MCF 10A (cell line): ENCODE measurements at regions not wholly inside any gene's neighbourhood (a gene's known extent, or its start where the extent isn't known, plus 50 kb on each side); places are given as distances from the start of the nearest gene placed in this dataset.

ENCODE experiments used
- BruUV-seq: library from RNA; stranded (reverse); fragments of 400-500 nt; replicated peaks from 2 replicates; lab custom pipeline; 2021; lab: Mats Ljungman, UMichigan
- CTCF ChIA-PET: fragments of 300-600 bp; sonication (Branson Sonifier 250); formaldehyde crosslinking; extraction: SDS; loops from one replicate; lab custom pipeline; 2021; ENCODE audit warnings: antibody characterized with exemption, inconsistent platforms; lab: Yijun Ruan, JAX
- POLR2A ChIA-PET: fragments of 300-600, 350-650 bp; sonication (Branson Sonifier 250); formaldehyde crosslinking; extraction: SDS; loops from one replicate; lab custom pipeline; 2020; ENCODE audit warnings: antibody characterized with exemption, inconsistent platforms; lab: Yijun Ruan, JAX
- DNase-seq: peaks from one replicate; pipeline ENCODE4 v3.0.0-alpha.2; 2018; ENCODE audit not compliant: unreplicated experiment
- H3K27ac Mint-ChIP-seq: one replicate; pipeline ENCODE4 v1.8.0; 2022; ENCODE audit warnings: mild to moderate bottlenecking, low read depth, mixed read lengths; ENCODE audit not compliant: unreplicated experiment
- H3K27me3 Mint-ChIP-seq: one replicate; pipeline ENCODE4 v1.8.0; 2022; ENCODE audit warnings: mixed read lengths; ENCODE audit not compliant: insufficient read depth, unreplicated experiment
- H3K36me3 Mint-ChIP-seq: one replicate; pipeline ENCODE4 v1.8.0; 2022; ENCODE audit warnings: mild to moderate bottlenecking, moderate library complexity, mixed read lengths; ENCODE audit not compliant: insufficient read depth, unreplicated experiment
- H3K4me1 Mint-ChIP-seq: one replicate; pipeline ENCODE4 v1.8.0; 2022; ENCODE audit warnings: mixed read lengths; ENCODE audit not compliant: insufficient read depth, unreplicated experiment
- H3K4me3 Mint-ChIP-seq: one replicate; pipeline ENCODE4 v1.8.0; 2022; ENCODE audit warnings: mild to moderate bottlenecking, moderate library complexity, mixed read lengths; ENCODE audit not compliant: unreplicated experiment
- H3K9me3 Mint-ChIP-seq: one replicate; pipeline ENCODE4 v1.8.0; 2022; ENCODE audit warnings: mixed read lengths; ENCODE audit not compliant: unreplicated experiment
- intact Hi-C: fragments of 100-400 bp; cut with micrococcal nuclease; formaldehyde crosslinking; loops from 2 replicates; pipeline ENCODE4 v1.14.1; 2022
- TF ChIP-seq, protein P1 (sequence below): fragments of 200-600 bp; IDR thresholded peaks from one replicate; pipeline ENCODE4 v1.8.0; 2022; ENCODE audit warnings: antibody characterized with exemption, mild to moderate bottlenecking; ENCODE audit not compliant: unreplicated experiment

DNA sequence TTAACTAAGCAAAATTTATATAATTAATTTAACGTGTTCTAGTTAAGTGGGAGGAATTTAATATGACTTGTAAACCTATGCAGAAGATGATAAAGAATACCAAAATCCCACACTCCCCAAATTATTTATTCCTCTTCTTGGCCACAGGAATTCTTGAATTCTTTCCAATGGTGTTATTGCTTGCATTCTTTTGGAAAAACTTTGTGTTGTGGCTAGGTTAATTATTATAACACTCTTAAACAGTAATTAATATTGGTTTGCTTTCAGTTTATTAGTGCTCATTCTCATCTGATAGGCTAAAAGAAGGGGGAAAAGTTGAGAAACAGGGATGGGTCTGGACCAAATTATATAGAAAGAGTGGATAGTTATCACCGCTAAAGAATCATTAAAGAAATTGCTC is 141.5 kb upstream of the PABPC4L start:
- POLR2A ChIA-PET, result no interaction called here
- TF ChIP-seq, protein P1, sequence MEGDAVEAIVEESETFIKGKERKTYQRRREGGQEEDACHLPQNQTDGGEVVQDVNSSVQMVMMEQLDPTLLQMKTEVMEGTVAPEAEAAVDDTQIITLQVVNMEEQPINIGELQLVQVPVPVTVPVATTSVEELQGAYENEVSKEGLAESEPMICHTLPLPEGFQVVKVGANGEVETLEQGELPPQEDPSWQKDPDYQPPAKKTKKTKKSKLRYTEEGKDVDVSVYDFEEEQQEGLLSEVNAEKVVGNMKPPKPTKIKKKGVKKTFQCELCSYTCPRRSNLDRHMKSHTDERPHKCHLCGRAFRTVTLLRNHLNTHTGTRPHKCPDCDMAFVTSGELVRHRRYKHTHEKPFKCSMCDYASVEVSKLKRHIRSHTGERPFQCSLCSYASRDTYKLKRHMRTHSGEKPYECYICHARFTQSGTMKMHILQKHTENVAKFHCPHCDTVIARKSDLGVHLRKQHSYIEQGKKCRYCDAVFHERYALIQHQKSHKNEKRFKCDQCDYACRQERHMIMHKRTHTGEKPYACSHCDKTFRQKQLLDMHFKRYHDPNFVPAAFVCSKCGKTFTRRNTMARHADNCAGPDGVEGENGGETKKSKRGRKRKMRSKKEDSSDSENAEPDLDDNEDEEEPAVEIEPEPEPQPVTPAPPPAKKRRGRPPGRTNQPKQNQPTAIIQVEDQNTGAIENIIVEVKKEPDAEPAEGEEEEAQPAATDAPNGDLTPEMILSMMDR, result no peak
- Mint-ChIP-seq H3K9me3 (no peaks in the 10 kb centered on the region), H3K27ac (no peak overlapping the region), H3K36me3 (no peaks in the 10 kb centered on the region), H3K27me3 (no peaks in the 10 kb centered on the region), H3K4me3 (no peak overlapping the region), H3K4me1 (no peaks in the 10 kb centered on the region)
- BruUV-seq, result no TSS peak
- DNase-seq, result no peak
- intact Hi-C loops, result no loop called here
- CTCF ChIA-PET, result no interaction called here

DNA sequence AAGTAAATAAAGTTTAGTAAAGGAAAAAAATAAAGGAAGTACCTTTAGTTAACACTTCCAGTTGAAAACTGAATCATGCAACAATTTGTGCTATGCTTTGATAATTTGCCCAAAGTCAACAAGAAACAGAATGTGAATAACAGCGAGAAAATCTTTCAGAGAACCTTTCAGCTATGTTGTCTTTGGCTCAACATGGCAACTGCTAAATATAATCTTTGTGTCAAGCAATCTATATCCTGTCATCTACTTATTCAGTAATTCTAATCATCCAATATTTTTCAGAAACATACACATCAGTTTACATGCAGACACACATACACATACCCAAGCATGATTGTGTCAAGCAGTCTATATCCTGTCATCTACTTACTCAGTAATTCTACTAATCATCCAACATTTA is 136.0 kb upstream of the PABPC4L start:
- Mint-ChIP-seq H3K4me3 (no peak overlapping the region), H3K4me1 (no peaks in the 10 kb centered on the region), H3K27ac (no peak overlapping the region), H3K27me3 (no peaks in the 10 kb centered on the region), H3K9me3 (no peaks in the 10 kb centered on the region), H3K36me3 (no peaks in the 10 kb centered on the region)
- no peak for DNase-seq
- TF ChIP-seq, protein P1, result no peak
- intact Hi-C loops, result no loop called here
- POLR2A ChIA-PET, result interaction anchor here (1.1 kb wide), 1 partner anchor 22 kb away, joined by 3 read pairs; no protein-coding TSS in a partner anchor
- no TSS peak for BruUV-seq
- CTCF ChIA-PET, result no interaction called here

DNA sequence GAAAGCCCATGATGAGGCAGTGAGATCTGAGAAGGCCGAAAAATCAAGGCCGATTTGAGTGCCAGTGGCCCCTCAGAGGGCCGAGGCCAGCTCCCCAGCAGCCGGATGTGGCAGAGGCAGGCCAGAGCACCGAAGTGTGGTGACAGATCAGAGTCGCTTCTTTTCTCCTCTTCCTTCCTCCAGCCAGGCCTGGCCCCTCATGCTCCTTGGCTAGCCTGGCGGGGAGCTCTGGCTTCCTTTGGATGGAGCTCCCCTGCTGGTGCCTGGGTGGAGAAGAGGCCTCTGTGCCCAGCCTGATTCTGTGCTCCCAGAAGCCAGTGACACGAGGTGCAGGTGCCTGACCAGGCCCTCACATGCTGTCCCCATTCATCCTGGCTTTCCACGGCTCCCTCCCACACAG is 127.2 kb upstream of the PABPC4L start:
- no peak for DNase-seq
- no peak overlapping the region for H3K4me3 Mint-ChIP-seq
- TF ChIP-seq, protein P1, result no peak
- no peaks in the 10 kb centered on the region for H3K9me3 Mint-ChIP-seq
- intact Hi-C loops, result no loop called here
- H3K27me3 Mint-ChIP-seq, result no peaks in the 10 kb centered on the region
- H3K4me1 Mint-ChIP-seq, result no peaks in the 10 kb centered on the region
- ChIA-PET POLR2A (no interaction called here), CTCF (no interaction called here)
- no peak overlapping the region for H3K27ac Mint-ChIP-seq
- H3K36me3 Mint-ChIP-seq, result no peaks in the 10 kb centered on the region
- BruUV-seq, result no TSS peak

DNA sequence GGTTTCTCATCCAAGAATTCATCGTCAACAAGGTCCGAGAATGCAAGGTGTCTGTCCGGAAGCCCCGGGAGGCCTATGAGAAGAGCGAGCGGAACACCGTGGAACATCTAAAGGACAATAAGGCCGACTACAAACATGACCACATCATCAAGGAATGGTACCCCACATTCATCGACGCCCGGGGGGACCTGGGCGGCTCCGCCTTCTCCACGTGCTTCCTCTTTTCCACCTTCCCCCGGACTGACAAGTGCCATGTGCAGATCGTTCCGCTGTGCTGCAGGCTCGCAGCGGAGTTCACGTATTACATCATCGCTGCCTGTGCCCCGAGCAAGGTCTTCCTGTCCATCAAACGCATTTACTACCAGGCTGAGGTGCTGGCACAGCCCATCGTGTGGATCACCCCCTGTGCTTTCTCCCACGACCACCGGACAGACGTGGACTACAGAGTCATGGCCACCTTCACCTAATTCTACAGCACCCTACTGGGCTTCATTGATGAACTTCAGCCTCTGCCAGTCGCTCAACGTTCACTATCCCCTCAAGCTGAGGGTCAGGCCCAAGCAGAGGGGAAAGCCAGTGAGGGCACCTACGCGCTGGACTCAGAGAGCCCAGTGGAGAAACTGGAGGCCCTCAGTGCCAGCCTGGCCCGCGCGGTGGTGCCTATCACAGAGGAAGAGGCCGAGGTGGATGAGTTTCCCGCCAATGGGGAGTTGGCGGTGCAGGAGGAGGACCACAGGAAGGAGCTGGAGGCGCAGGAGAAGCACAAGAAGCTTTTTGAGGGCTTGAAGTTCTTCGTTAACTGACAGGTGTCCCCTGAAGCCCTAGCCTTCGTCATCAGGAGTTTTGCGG is 125.9 kb upstream of the PABPC4L start:
- no TSS peak for BruUV-seq
- no peaks in the 10 kb centered on the region for H3K9me3 Mint-ChIP-seq
- H3K27ac Mint-ChIP-seq, result no peak overlapping the region
- DNase-seq, result no peak
- H3K27me3 Mint-ChIP-seq, result no peaks in the 10 kb centered on the region
- ChIA-PET CTCF (no interaction called here), POLR2A (no interaction called here)
- TF ChIP-seq, protein P1, result no peak
- H3K36me3 Mint-ChIP-seq, result no peaks in the 10 kb centered on the region
- intact Hi-C loops, result no loop called here
- H3K4me3 Mint-ChIP-seq, result no peak overlapping the region
- no peaks in the 10 kb centered on the region for H3K4me1 Mint-ChIP-seq
